ENCODE measurements at regions not wholly inside any gene's neighbourhood (a gene's known extent, or its start where the extent isn't known, plus 50 kb on each side); places are given as distances from the start of the nearest gene placed in this dataset.

GRCh38 chr1:94612525-94613204 lies 71.1 kb upstream of the F3 start:
- DNase-seq, result no peak

- DNase-seq, result no peak
Measured at GRCh38 chr1:94611681-94612475, 70.3 kb upstream of the F3 start.

- no peak for DNase-seq
Measured at GRCh38 chr1:94609619-94610018, 68.1 kb upstream of the F3 start.

GRCh38 chr1:94608852-94609530 lies 67.4 kb upstream of the F3 start:
- DNase-seq, result no peak

DNA sequence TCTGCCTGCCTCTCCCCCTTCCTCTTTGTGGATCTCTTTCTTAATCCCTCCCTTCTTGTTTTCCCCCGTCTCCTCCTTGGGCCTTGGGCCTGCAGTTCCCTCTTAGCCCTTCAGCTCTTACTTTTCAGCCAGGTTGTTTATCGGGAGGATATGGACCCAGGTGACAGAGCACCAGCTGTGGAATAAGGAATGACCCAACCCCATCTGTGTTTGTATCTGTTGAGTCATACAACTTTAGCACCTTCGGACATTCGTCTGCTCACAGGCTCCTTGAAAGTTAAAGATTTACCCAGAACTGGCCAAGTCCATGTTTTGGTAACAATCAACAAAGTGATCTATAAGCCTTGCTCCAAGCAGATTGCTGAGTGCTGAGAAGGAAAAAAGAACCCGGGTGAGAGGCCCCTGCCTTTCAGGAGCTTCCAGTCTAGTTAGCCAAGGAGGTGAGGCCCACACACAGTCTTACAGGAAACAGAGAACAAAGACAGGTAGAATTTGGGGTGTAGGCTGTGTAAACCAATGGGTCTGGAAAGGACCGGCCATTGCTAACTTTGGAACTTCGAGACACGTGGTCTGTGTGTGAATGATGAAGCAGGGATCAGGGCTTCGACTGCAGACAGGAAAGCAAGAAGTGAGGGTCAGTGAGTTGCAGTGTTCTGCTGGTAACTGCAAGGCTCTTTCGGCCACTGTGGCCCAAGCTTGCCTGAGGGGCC lies 66.7 kb upstream of the F3 start:
- DNase-seq, result no peak

- no peak for DNase-seq
Measured at GRCh38 chr1:94607398-94607797, 65.8 kb upstream of the F3 start.

GRCh38 chr1:94606471-94606870 lies 64.9 kb upstream of the F3 start:
- no peak for DNase-seq

- DNase-seq, result no peak
Measured at GRCh38 chr1:94603663-94604062, 62.1 kb upstream of the F3 start.

DNA sequence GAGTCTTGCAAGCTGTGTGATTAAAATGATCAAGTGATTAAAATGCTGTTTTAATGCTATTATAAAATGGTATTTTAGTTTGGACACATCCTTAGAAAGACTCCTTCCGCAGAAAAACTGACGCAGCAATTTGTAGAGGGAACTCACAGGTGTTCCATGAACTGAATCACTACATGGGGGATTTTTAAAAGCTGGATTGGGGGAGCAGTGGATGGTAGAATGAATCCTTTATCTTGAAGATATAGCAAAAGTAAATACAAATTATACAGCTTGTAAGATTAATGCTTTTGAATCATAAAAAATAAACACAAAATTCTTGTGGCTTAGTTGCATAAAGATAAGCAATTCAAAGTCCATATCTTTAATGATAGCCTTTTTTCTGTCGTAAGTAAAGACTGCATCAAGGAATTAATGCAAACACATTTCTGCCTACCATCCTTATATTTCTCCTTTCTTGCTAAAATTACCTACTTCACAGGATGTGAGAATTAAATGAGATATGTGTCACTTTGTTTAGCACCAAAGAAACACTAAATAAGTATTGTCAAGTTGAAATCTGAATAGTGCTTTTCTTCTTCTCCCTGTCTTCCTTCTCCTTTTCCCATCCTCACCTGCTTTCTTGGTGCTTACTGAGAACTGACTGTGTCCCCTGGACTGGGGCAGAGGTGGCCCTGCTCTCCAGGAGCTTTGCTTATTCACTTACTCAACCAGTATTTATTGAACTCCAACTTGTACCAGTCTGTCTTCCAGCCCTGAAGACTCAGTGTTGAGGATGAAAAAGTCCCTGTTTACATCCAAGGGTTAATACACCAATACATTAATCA lies 61.5 kb upstream of the F3 start:
- no peak for DNase-seq

DNA sequence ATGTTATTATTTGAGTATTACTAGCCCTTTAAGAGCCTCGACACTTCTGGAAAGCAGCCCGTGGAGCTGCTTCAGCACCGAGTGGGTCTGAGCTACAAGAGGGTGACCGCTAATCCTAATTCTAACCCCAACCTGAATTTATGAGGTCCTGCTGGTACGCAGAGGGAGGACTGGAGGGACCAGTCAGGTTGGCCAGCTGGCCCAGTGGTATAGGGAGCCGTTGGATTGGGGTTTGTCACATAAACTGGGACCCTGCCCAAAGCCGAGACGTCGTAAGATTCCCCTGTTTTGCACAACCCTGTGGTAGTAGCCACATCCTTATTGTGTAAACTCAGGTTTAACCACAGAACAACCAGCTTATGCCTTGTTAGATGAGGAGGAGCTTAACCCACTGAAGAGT lies 60.8 kb upstream of the F3 start:
- no peak for DNase-seq

- DNase-seq, result no peak
Measured at GRCh38 chr1:94600556-94600955, 59.0 kb upstream of the F3 start.

DNA sequence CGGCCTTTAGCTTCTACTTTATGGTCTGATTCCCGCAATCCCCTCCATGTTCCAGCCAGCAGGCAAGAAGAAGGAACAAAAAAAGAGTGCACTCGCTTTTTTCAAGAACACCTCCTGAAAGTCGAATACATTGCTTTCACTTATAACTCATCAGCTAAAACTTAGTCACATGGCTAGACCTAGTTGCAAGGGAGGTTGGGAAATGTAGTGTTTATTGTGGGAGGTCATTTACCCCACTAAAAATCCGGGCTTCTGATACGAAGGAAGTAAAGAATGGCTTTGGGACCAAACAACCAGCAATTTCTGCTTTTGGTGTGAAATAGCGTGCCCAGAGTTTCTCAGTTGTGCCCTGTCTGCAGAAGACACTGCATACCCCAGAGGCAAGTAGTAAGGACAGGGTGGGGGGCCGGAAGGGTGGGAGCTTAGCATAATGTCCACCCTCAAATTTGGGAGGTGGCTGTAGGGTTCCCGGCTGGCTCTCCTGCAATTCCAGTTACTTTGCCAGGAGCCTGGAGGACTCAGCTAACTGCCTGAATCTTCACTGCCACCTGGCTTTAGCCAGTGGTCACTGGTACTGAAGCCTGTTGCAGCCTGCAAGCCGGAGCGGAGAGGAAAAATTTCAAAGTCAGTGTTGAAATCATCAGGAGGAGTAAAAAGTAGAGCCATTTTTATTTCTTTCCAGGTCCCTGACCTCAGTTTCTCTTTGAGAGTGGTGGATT lies 57.7 kb upstream of the F3 start:
- no peak for DNase-seq

- no peak for DNase-seq
Measured at GRCh38 chr1:94597701-94598100, 56.1 kb upstream of the F3 start.

GRCh38 chr1:94596260-94596659 lies 54.7 kb upstream of the F3 start:
- DNase-seq, result no peak

DNA sequence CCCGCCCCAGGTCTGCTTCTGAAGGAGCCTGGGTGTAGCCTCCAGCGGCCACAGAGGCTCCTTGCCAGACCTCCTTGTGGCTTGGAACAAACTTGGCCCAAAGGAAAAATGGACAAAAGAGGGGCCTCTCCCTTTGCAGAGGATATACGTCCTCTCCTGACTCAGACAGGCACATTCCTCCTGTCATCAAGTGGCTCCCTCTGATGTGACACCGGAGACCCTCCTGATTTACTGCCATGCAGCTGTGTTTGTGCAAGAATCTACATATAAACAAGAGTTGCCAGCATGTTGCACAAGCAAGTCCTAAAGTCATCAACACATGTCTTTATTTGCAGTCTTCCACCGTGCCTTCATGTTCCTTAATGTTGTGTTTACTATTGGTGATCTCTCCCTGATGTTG lies 54.1 kb upstream of the F3 start:
- no peak for DNase-seq

GRCh38 chr1:94593611-94594010 lies 52.1 kb upstream of the F3 start:
- no peak for DNase-seq

- DNase-seq, result no peak
Measured at GRCh38 chr1:94592571-94592920, 51.0 kb upstream of the F3 start.

GRCh38 chr1:94591823-94592570 lies 50.4 kb upstream of the F3 start:
- DNase-seq, result no peak

All from DMS153 (cell line).